ENCODE measurements at regions not wholly inside any gene's neighbourhood (a gene's known extent, or its start where the extent isn't known, plus 50 kb on each side); places are given as distances from the start of the nearest gene placed in this dataset.

GRCh38 chr6:67896476-67896875 is 738.6 kb upstream of the ADGRB3 start:
- TF ChIP-seq POLR2A (IDR thresholded peaks at IDR 0.05; ENCODE audit: low read depth, low read length) (no peak), POLR2AphosphoS5 (IDR thresholded peaks at IDR 0.05; ENCODE audit: low read depth, low read length) (no peak), TAF1 (IDR thresholded peaks at IDR 0.05; ENCODE audit: low read depth, low read length) (no peak), POU2F2 (IDR thresholded peaks at IDR 0.05; ENCODE audit: low read depth, low read length) (no peak), PAX5 (IDR thresholded peaks at IDR 0.05; ENCODE audit: insufficient read depth, low read length, severe bottlenecking) (no peak)

Data from GM12891 (cell line).